ENCODE measurements at regions not wholly inside any gene's neighbourhood (a gene's known extent, or its start where the extent isn't known, plus 50 kb on each side); places are given as distances from the start of the nearest gene placed in this dataset.
A peak's percentile ranks its signal among the peaks of the same experiment; 100 is the strongest.

GRCh38 chr12:9389796-9390195, 181.6 kb upstream of the PZP start:
- ATAC-seq (ENCODE audit: poor library complexity) (no peak), DNase-seq (no peak)
- Histone ChIP-seq H3K4me3 (ENCODE audit: low read length) (no peak overlapping the region), H3K36me3 (ENCODE audit: insufficient read depth, low read length) (no peaks in the 10 kb centered on the region), H3K27ac (ENCODE audit: low read depth in 1 of 2, low read length in 2 of 2) (no peak overlapping the region), H3K4me1 (ENCODE audit: insufficient read depth, low read length) (peaks cover 6% of the 10 kb centered on the region), H3K9me3 (ENCODE audit: control insufficient read depth in 1 of 2, insufficient read depth in 1 of 2, low read length in 2 of 2) (no peaks in the 10 kb centered on the region), H3K27me3 (ENCODE audit: control insufficient read depth in 1 of 2, insufficient read depth in 2 of 2, low read length in 2 of 2) (no peaks in the 10 kb centered on the region)
- no peaks in the 10 kb centered on the region for H3K36me3 Mint-ChIP-seq (ENCODE audit: low read depth)
- CTCF ChIA-PET, result no interaction called here
- POLR2A ChIA-PET, result no interaction called here
- no peak overlapping the region for H3K4me3 Mint-ChIP-seq
- intact Hi-C loops (cut with DNase I, micrococcal nuclease), result no loop called here
- H3K9me3 Mint-ChIP-seq, result no peaks in the 10 kb centered on the region
- TF ChIP-seq, protein P1, sequence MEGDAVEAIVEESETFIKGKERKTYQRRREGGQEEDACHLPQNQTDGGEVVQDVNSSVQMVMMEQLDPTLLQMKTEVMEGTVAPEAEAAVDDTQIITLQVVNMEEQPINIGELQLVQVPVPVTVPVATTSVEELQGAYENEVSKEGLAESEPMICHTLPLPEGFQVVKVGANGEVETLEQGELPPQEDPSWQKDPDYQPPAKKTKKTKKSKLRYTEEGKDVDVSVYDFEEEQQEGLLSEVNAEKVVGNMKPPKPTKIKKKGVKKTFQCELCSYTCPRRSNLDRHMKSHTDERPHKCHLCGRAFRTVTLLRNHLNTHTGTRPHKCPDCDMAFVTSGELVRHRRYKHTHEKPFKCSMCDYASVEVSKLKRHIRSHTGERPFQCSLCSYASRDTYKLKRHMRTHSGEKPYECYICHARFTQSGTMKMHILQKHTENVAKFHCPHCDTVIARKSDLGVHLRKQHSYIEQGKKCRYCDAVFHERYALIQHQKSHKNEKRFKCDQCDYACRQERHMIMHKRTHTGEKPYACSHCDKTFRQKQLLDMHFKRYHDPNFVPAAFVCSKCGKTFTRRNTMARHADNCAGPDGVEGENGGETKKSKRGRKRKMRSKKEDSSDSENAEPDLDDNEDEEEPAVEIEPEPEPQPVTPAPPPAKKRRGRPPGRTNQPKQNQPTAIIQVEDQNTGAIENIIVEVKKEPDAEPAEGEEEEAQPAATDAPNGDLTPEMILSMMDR (IDR thresholded peaks at IDR 0.05), result no peak
- H3K4me1 Mint-ChIP-seq (ENCODE audit: low read depth), result peaks cover 34% of the 10 kb centered on the region
- no peak overlapping the region for H3K27ac Mint-ChIP-seq
- H3K27me3 Mint-ChIP-seq, result no peaks in the 10 kb centered on the region

- Histone ChIP-seq H3K27me3 (ENCODE audit: control insufficient read depth in 1 of 2, insufficient read depth in 2 of 2, low read length in 2 of 2) (no peaks in the 10 kb centered on the region), H3K4me1 (ENCODE audit: insufficient read depth, low read length) (peaks cover 6% of the 10 kb centered on the region), H3K36me3 (ENCODE audit: insufficient read depth, low read length) (no peaks in the 10 kb centered on the region), H3K4me3 (ENCODE audit: low read length) (no peak overlapping the region), H3K9me3 (ENCODE audit: control insufficient read depth in 1 of 2, insufficient read depth in 1 of 2, low read length in 2 of 2) (no peaks in the 10 kb centered on the region), H3K27ac (ENCODE audit: low read depth in 1 of 2, low read length in 2 of 2) (no peak overlapping the region)
- CTCF ChIA-PET, result no interaction called here
- Mint-ChIP-seq H3K27me3 (no peaks in the 10 kb centered on the region), H3K9me3 (no peaks in the 10 kb centered on the region), H3K4me3 (no peak overlapping the region), H3K27ac (no peak overlapping the region), H3K36me3 (ENCODE audit: low read depth) (no peaks in the 10 kb centered on the region), H3K4me1 (ENCODE audit: low read depth) (peaks cover 34% of the 10 kb centered on the region)
- DNase-seq, result no peak
- TF ChIP-seq, protein P1 (IDR thresholded peaks at IDR 0.05), result no peak
- no peak for ATAC-seq (ENCODE audit: poor library complexity)
- intact Hi-C loops (cut with DNase I, micrococcal nuclease), result no loop called here
- POLR2A ChIA-PET, result no interaction called here
Observed at GRCh38 chr12:9388379-9388778, 180.2 kb upstream of the PZP start.

DNA sequence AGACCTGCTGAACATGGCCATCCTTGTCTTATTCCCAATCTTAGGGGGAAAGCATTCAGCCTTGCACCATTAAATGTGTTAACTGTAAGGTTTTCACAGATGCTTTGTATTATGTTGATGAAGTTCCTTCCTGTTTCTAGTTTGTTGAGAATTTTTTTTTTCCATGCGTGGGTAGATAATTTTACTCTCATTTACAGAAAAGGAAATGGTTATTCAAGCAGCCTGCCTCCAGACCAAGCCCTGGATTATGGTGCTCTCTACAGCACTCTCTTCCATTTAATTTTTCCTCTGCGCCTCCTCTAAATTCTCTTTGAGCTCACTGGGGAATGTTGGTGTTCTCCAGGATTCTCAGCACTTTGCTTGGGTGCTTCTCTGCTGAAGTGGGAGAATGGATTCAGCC, 179.3 kb upstream of the PZP start:
- no peaks in the 10 kb centered on the region for H3K36me3 Mint-ChIP-seq (ENCODE audit: low read depth)
- ChIA-PET POLR2A (no interaction called here), CTCF (no interaction called here)
- DNase-seq (no peak), ATAC-seq (ENCODE audit: poor library complexity) (no peak)
- no peaks in the 10 kb centered on the region for H3K27me3 Mint-ChIP-seq
- H3K36me3 ChIP-seq (ENCODE audit: insufficient read depth, low read length), result no peaks in the 10 kb centered on the region
- H3K27ac Mint-ChIP-seq, result peak overlapping the region; percentile 34
- H3K4me1 Mint-ChIP-seq (ENCODE audit: low read depth), result peaks cover 34% of the 10 kb centered on the region
- TF ChIP-seq, protein P1 (IDR thresholded peaks at IDR 0.05), result no peak
- intact Hi-C loops (cut with DNase I, micrococcal nuclease), result no loop called here
- H3K4me1 ChIP-seq (ENCODE audit: insufficient read depth, low read length), result peaks cover 6% of the 10 kb centered on the region
- no peak overlapping the region for H3K4me3 Mint-ChIP-seq
- no peak overlapping the region for H3K27ac ChIP-seq (ENCODE audit: low read depth in 1 of 2, low read length in 2 of 2)
- H3K4me3 ChIP-seq (ENCODE audit: low read length), result no peak overlapping the region
- no peaks in the 10 kb centered on the region for H3K9me3 ChIP-seq (ENCODE audit: control insufficient read depth in 1 of 2, insufficient read depth in 1 of 2, low read length in 2 of 2)
- no peaks in the 10 kb centered on the region for H3K27me3 ChIP-seq (ENCODE audit: control insufficient read depth in 1 of 2, insufficient read depth in 2 of 2, low read length in 2 of 2)
- H3K9me3 Mint-ChIP-seq, result no peaks in the 10 kb centered on the region

All from CD4-positive, alpha-beta T cell (primary cell).